ENCODE measurements at regions not wholly inside any gene's neighbourhood (a gene's known extent, or its start where the extent isn't known, plus 50 kb on each side); places are given as distances from the start of the nearest gene placed in this dataset.

DNA sequence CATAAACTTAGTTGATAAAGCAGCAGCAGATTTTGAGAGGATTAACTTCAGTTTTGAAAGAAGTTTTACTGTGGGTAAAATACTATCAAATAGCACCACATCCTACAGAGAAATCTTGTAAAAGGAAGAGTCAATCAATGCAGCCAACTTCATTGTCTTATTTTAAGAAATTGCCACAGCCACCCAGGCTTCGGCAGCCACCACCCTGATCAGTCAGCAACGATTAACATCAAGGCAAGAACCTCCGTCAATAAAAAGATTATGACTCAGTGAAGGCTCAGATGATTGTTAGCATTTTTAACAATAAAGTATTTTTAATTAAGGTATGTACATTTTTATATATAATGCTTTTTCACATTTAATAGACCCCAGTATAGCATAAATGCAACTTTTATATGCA is 122.3 kb upstream of the NR4A3 start:
- Mint-ChIP-seq H3K9me3 (peaks cover 30% of the 10 kb centered on the region), H3K4me3 (no peak overlapping the region), H3K36me3 (peaks cover 21% of the 10 kb centered on the region), H3K27me3 (ENCODE audit: low read depth) (no peaks in the 10 kb centered on the region; the same call in 1 of the 2 replicates), H3K4me1 (no peaks in the 10 kb centered on the region), H3K27ac (no peak overlapping the region)
- POLR2A ChIA-PET, result no interaction called here
- DNase-seq (ENCODE audit: low spot score) (no peak), ATAC-seq (no peak)
- no peak for TF ChIP-seq ZNF423 (CRISPR knock-in tag; IDR thresholded peaks at IDR 0.05)
- TF ChIP-seq, protein P1, sequence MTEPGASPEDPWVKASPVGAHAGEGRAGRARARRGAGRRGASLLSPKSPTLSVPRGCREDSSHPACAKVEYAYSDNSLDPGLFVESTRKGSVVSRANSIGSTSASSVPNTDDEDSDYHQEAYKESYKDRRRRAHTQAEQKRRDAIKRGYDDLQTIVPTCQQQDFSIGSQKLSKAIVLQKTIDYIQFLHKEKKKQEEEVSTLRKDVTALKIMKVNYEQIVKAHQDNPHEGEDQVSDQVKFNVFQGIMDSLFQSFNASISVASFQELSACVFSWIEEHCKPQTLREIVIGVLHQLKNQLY (CRISPR knock-in tag; IDR thresholded peaks at IDR 0.05), result no peak
- no peak for TF ChIP-seq FOXP1 (CRISPR knock-in tag; IDR thresholded peaks at IDR 0.05; ENCODE audit: borderline replicate concordance)
- no peak for TF ChIP-seq ZNF396 (CRISPR knock-in tag; IDR thresholded peaks at IDR 0.05; ENCODE audit: borderline replicate concordance)
- no peak for TF ChIP-seq CREB1 (CRISPR knock-in tag; IDR thresholded peaks at IDR 0.05)
- no peak for TF ChIP-seq HMGA2 (CRISPR knock-in tag; IDR thresholded peaks at IDR 0.05)
- TF ChIP-seq, protein P2, sequence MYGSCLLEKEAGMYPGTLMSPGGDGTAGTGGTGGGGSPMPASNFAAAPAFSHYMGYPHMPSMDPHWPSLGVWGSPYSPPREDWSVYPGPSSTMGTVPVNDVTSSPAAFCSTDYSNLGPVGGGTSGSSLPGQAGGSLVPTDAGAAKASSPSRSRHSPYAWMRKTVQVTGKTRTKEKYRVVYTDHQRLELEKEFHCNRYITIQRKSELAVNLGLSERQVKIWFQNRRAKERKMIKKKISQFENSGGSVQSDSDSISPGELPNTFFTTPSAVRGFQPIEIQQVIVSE (CRISPR knock-in tag; IDR thresholded peaks at IDR 0.05; ENCODE audit: borderline replicate concordance), result no peak
- CTCF ChIA-PET, result no interaction called here

DNA sequence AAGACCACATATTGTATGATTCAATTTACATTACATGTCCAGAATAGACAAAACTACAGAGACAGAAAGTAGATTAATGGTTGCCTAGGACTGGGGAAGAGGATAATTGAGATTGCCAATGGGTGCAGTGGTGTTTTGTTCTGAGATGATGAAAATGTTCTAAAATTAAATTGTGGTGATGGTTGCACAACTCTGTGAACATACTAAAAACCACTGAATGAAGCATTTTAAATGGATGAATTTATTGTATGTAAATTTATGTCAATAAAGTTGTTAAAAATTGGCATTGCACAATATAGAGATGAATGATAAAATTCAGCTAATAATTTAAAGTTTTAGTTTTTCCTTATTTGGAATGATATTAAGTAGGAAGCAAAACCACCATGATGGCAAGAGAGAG is 109.5 kb upstream of the NR4A3 start:
- TF ChIP-seq ELF4 (CRISPR knock-in tag; IDR thresholded peaks at IDR 0.05; ENCODE audit: low read depth) (no peak), IRF2 (CRISPR knock-in tag; IDR thresholded peaks at IDR 0.05; ENCODE audit: borderline replicate concordance, low read depth) (no peak), TP53 (CRISPR knock-in tag; IDR thresholded peaks at IDR 0.05) (no peak)
- TF ChIP-seq, protein P3, sequence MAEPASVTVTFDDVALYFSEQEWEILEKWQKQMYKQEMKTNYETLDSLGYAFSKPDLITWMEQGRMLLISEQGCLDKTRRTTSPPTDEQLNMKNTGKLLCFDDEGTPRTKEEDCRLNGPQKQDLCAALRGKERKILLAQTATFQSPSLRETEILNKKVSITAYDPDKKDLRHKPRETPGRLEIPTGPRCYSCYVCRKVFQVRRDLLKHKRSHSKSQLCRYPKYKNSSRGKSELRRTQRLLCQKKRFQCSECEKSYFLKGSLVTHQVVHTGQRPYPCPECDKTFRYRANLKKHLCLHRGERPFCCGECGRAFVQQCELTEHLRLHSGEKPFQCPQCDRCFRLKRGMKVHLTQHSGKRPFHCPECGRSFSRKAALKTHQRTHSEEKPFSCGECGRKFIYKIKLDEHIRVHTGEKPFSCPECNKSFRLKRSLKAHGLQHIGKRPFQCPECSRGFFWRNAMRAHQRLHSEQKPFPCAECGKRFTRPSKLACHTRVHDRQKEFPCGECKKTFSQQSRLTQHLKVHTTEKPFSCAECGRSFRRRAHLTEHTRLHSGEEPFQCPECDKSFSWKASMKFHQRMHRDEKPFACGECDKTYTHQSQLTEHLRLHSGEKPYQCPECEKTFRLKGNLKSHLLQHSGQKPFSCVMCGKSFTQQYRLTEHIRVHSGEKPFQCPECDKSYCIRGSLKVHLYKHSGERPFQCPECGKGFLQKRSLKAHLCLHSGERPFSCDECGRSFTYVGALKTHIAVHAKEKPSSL (CRISPR knock-in tag; conservative IDR thresholded peaks at IDR 0.05), result no peak
- TF ChIP-seq, protein P4, sequence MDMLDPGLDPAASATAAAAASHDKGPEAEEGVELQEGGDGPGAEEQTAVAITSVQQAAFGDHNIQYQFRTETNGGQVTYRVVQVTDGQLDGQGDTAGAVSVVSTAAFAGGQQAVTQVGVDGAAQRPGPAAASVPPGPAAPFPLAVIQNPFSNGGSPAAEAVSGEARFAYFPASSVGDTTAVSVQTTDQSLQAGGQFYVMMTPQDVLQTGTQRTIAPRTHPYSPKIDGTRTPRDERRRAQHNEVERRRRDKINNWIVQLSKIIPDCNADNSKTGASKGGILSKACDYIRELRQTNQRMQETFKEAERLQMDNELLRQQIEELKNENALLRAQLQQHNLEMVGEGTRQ (CRISPR knock-in tag; IDR thresholded peaks at IDR 0.05), result no peak
- TF ChIP-seq, protein P5, sequence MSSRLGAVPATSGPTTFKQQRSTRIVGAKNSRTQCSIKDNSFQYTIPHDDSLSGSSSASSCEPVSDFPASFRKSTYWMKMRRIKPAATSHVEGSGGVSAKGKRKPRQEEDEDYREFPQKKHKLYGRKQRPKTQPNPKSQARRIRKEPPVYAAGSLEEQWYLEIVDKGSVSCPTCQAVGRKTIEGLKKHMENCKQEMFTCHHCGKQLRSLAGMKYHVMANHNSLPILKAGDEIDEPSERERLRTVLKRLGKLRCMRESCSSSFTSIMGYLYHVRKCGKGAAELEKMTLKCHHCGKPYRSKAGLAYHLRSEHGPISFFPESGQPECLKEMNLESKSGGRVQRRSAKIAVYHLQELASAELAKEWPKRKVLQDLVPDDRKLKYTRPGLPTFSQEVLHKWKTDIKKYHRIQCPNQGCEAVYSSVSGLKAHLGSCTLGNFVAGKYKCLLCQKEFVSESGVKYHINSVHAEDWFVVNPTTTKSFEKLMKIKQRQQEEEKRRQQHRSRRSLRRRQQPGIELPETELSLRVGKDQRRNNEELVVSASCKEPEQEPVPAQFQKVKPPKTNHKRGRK (CRISPR knock-in tag; IDR thresholded peaks at IDR 0.05; ENCODE audit: borderline replicate concordance), result no peak
- ChIA-PET POLR2A (no interaction called here), CTCF (no interaction called here)
- H3K27ac Mint-ChIP-seq, result no peak overlapping the region
- H3K36me3 Mint-ChIP-seq, result no peaks in the 10 kb centered on the region
- H3K4me3 Mint-ChIP-seq, result no peak overlapping the region
- ATAC-seq (no peak), DNase-seq (ENCODE audit: low spot score) (no peak)
- peaks cover under 1% of the 10 kb centered on the region for H3K9me3 Mint-ChIP-seq
- peaks cover 3% of the 10 kb centered on the region; the same call in 1 of the 2 replicates for H3K4me1 Mint-ChIP-seq
- no peaks in the 10 kb centered on the region for H3K27me3 Mint-ChIP-seq (ENCODE audit: low read depth)

DNA sequence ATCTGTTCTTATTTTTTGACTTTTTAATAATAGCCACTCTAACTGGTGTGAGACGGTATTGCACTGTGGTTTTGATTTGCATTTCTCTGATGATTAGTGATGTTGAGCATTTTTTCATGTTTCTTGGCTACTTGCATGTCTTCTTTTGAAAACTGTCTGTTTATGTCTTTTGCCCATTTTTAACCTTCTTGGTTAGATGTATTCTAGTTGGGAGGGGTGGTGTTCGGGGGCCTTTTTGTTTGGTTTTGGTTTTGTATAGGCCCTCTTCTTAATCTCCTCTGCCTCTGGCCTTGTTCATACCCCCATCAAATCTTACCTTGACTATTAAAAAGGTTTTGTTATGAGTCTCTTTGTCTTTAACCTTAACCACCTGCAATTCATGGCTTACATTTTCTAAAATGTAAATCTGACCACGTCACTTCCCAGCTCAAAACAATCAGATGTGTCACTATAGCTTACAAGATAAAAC is 107.8 kb upstream of the NR4A3 start:
- no peak for DNase-seq (ENCODE audit: low spot score)
- no peaks in the 10 kb centered on the region for H3K36me3 Mint-ChIP-seq
- H3K4me1 Mint-ChIP-seq, result peaks cover 3% of the 10 kb centered on the region; the same call in 1 of the 2 replicates
- no peaks in the 10 kb centered on the region for H3K9me3 Mint-ChIP-seq
- CTCF ChIA-PET, result no interaction called here
- POLR2A ChIA-PET, result no interaction called here
- no peak overlapping the region for H3K4me3 Mint-ChIP-seq
- H3K27ac Mint-ChIP-seq, result no peak overlapping the region
- no peak for ATAC-seq
- no peaks in the 10 kb centered on the region for H3K27me3 Mint-ChIP-seq (ENCODE audit: low read depth)
- TF ChIP-seq, protein P6, sequence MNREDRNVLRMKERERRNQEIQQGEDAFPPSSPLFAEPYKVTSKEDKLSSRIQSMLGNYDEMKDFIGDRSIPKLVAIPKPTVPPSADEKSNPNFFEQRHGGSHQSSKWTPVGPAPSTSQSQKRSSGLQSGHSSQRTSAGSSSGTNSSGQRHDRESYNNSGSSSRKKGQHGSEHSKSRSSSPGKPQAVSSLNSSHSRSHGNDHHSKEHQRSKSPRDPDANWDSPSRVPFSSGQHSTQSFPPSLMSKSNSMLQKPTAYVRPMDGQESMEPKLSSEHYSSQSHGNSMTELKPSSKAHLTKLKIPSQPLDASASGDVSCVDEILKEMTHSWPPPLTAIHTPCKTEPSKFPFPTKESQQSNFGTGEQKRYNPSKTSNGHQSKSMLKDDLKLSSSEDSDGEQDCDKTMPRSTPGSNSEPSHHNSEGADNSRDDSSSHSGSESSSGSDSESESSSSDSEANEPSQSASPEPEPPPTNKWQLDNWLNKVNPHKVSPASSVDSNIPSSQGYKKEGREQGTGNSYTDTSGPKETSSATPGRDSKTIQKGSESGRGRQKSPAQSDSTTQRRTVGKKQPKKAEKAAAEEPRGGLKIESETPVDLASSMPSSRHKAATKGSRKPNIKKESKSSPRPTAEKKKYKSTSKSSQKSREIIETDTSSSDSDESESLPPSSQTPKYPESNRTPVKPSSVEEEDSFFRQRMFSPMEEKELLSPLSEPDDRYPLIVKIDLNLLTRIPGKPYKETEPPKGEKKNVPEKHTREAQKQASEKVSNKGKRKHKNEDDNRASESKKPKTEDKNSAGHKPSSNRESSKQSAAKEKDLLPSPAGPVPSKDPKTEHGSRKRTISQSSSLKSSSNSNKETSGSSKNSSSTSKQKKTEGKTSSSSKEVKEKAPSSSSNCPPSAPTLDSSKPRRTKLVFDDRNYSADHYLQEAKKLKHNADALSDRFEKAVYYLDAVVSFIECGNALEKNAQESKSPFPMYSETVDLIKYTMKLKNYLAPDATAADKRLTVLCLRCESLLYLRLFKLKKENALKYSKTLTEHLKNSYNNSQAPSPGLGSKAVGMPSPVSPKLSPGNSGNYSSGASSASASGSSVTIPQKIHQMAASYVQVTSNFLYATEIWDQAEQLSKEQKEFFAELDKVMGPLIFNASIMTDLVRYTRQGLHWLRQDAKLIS (CRISPR knock-in tag; IDR thresholded peaks at IDR 0.05; ENCODE audit: borderline replicate concordance), result no peak
- TF ChIP-seq, protein P7, sequence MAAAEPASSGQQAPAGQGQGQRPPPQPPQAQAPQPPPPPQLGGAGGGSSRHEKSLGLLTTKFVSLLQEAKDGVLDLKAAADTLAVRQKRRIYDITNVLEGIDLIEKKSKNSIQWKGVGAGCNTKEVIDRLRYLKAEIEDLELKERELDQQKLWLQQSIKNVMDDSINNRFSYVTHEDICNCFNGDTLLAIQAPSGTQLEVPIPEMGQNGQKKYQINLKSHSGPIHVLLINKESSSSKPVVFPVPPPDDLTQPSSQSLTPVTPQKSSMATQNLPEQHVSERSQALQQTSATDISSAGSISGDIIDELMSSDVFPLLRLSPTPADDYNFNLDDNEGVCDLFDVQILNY (CRISPR knock-in tag; IDR thresholded peaks at IDR 0.05), result no peak
- TF ChIP-seq SOX15 (CRISPR knock-in tag; IDR thresholded peaks at IDR 0.05), result no peak
- TF ChIP-seq, protein P8, sequence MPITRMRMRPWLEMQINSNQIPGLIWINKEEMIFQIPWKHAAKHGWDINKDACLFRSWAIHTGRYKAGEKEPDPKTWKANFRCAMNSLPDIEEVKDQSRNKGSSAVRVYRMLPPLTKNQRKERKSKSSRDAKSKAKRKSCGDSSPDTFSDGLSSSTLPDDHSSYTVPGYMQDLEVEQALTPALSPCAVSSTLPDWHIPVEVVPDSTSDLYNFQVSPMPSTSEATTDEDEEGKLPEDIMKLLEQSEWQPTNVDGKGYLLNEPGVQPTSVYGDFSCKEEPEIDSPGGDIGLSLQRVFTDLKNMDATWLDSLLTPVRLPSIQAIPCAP (CRISPR knock-in tag; IDR thresholded peaks at IDR 0.05), result no peak
- no peak for TF ChIP-seq HMGA2 (CRISPR knock-in tag; IDR thresholded peaks at IDR 0.05)
- TF ChIP-seq, protein P5 (CRISPR knock-in tag; IDR thresholded peaks at IDR 0.05; ENCODE audit: borderline replicate concordance), result no peak

Data from WTC11 (cell line).